Liver (tissue), 3 donors: ENCODE measurements at regions not wholly inside any gene's neighbourhood (a gene's known extent, or its start where the extent isn't known, plus 50 kb on each side); places are given as distances from the start of the nearest gene placed in this dataset.

ENCODE experiments used
- ATF3 ChIP-seq: IDR thresholded peaks from 2 replicates; pipeline ENCODE4 v1.6.1; 2016; ENCODE audit warnings: antibody characterized with exemption
- CTCF ChIP-seq: fragments of 150-350 bp; IDR thresholded peaks from 2 replicates; pipeline ENCODE4 v1.5.1; 2017; ENCODE audit warnings: improper control_type of control experiment, low read depth, low read length; ENCODE audit not compliant: missing input control
- EGR1 ChIP-seq, 2 donors: IDR thresholded peaks; 2 replicates each; pipeline ENCODE4 v1.6.1; 2016 to 2018; ENCODE audit warnings: antibody characterized with exemption in 2 of 2, low read depth in 2 of 2
- FOXA1 ChIP-seq: IDR thresholded peaks from 2 replicates; pipeline ENCODE4 v1.6.1; 2016; ENCODE audit warnings: antibody characterized with exemption
- GABPA ChIP-seq, 2 donors: IDR thresholded peaks in 1 of 2; conservative IDR thresholded peaks in 1 of 2; 2 replicates each; pipeline ENCODE4 v1.6.1; 2016; ENCODE audit warnings: antibody characterized with exemption in 2 of 2, mild to moderate bottlenecking in 1 of 2, moderate library complexity in 1 of 2
- MAX ChIP-seq: IDR thresholded peaks from 2 replicates; pipeline ENCODE4 v1.6.1; 2016; ENCODE audit warnings: antibody characterized with exemption
- NR2F2 ChIP-seq: IDR thresholded peaks from 2 replicates; pipeline ENCODE4 v1.6.1; 2016; ENCODE audit warnings: antibody characterized with exemption
- RAD21 ChIP-seq, 2 donors: IDR thresholded peaks; 2 replicates each; pipeline ENCODE4 v1.6.1; 2016; ENCODE audit warnings: antibody characterized with exemption in 2 of 2, mild to moderate bottlenecking in 2 of 2
- REST ChIP-seq: IDR thresholded peaks from 2 replicates; pipeline ENCODE4 v1.6.1; 2016; ENCODE audit warnings: antibody characterized with exemption, mild to moderate bottlenecking
- RXRA ChIP-seq, 2 donors: IDR thresholded peaks; 2 replicates each; pipeline ENCODE4 v1.6.1; 2017 to 2018; ENCODE audit warnings: antibody characterized with exemption in 2 of 2, mild to moderate bottlenecking in 1 of 2
- TAF1 ChIP-seq: conservative IDR thresholded peaks from 2 replicates; pipeline ENCODE4 v1.6.1; 2016; ENCODE audit warnings: antibody characterized with exemption, mild to moderate bottlenecking
- YY1 ChIP-seq: IDR thresholded peaks from 2 replicates; pipeline ENCODE4 v1.6.1; 2016; ENCODE audit warnings: antibody characterized with exemption, mild to moderate bottlenecking
- donor health status: healthy.
- donor health status: healthy.

GRCh38 chr20:19826179-19826914, 68.3 kb downstream of the RIN2 start:
- no peak for TF ChIP-seq TAF1
- TF ChIP-seq CTCF, result no peak
- no peak for TF ChIP-seq RXRA (IDR thresholded peaks at IDR 0.05)
- no peak for TF ChIP-seq REST
- TF ChIP-seq YY1, result no peak
- no peak for TF ChIP-seq EGR1 (IDR thresholded peaks at IDR 0.05; ENCODE audit: low read depth in 2 of 2)
- TF ChIP-seq ATF3, result no peak
- TF ChIP-seq GABPA (IDR thresholded peaks at IDR 0.05 in 1 of 2, conservative IDR thresholded peaks at IDR 0.05 in 1 of 2), result no peak
- no peak for TF ChIP-seq MAX
- no peak for TF ChIP-seq FOXA1
- TF ChIP-seq NR2F2, result no peak
- no peak for TF ChIP-seq RAD21 (IDR thresholded peaks at IDR 0.05)
